ENCODE measurements at regions not wholly inside any gene's neighbourhood (a gene's known extent, or its start where the extent isn't known, plus 50 kb on each side); places are given as distances from the start of the nearest gene placed in this dataset.

GRCh38 chr7:85686401-85687181 lies 499.7 kb upstream of the SEMA3D start:
- TF ChIP-seq CTCF (IDR thresholded peaks at IDR 0.05) = no peak
- TF ChIP-seq POLR2A (IDR thresholded peaks at IDR 0.05) = no peak
- TF ChIP-seq POLR2AphosphoS5 (IDR thresholded peaks at IDR 0.05) = no peak
- no peak for TF ChIP-seq EP300 (IDR thresholded peaks at IDR 0.05)
